Neuron (in vitro differentiated cells): ENCODE measurements at regions not wholly inside any gene's neighbourhood (a gene's known extent, or its start where the extent isn't known, plus 50 kb on each side); places are given as distances from the start of the nearest gene placed in this dataset.

Experiments used
- H2AFZ ChIP-seq: one replicate; pipeline ENCODE4 v1.6.1; 2013; ENCODE audit warnings: low read depth, mild to moderate bottlenecking, inconsistent platforms, low read length, moderate library complexity
- H3K27me3 ChIP-seq: one replicate; pipeline ENCODE4 v1.6.1; 2013; ENCODE audit warnings: low read length; ENCODE audit not compliant: insufficient read depth
- H3K36me3 ChIP-seq: one replicate; pipeline ENCODE4 v1.6.1; 2013; ENCODE audit warnings: low read length; ENCODE audit not compliant: insufficient read depth
- H3K4me1 ChIP-seq: one replicate; pipeline ENCODE4 v1.6.1; 2013; ENCODE audit warnings: low read length; ENCODE audit not compliant: insufficient read depth
- H3K4me3 ChIP-seq: 2 replicates; pipeline ENCODE4 v1.5.1; 2013; ENCODE audit warnings: mild to moderate bottlenecking, low read length, moderate library complexity
- H3K9me3 ChIP-seq: one replicate; pipeline ENCODE4 v1.6.1; 2013; ENCODE audit warnings: low read length

- H3K27me3 ChIP-seq: no peaks in the 10 kb centered on the region
- no peak overlapping the region for H2AFZ ChIP-seq
- no peak overlapping the region for H3K4me3 ChIP-seq
- H3K36me3 ChIP-seq: no peaks in the 10 kb centered on the region
- H3K4me1 ChIP-seq: peaks cover 5% of the 10 kb centered on the region
- no peaks in the 10 kb centered on the region for H3K9me3 ChIP-seq
These were observed 101.8 kb upstream of the RET start for GRCh38 chr10:42975005-42975493.

- H3K4me1 ChIP-seq: peaks cover 5% of the 10 kb centered on the region
- no peaks in the 10 kb centered on the region for H3K9me3 ChIP-seq
- H3K36me3 ChIP-seq: no peaks in the 10 kb centered on the region
- H3K27me3 ChIP-seq: no peaks in the 10 kb centered on the region
- H3K4me3 ChIP-seq: no peak overlapping the region
- no peak overlapping the region for H2AFZ ChIP-seq
These were observed 101.1 kb upstream of the RET start for GRCh38 chr10:42975558-42976340.

GRCh38 chr10:42976351-42977031 is 100.4 kb upstream of the RET start:
- Histone ChIP-seq H3K4me1 (peaks cover 5% of the 10 kb centered on the region), H2AFZ (no peak overlapping the region), H3K36me3 (no peaks in the 10 kb centered on the region), H3K9me3 (no peaks in the 10 kb centered on the region), H3K4me3 (no peak overlapping the region), H3K27me3 (no peaks in the 10 kb centered on the region)

- Histone ChIP-seq H3K36me3 (no peaks in the 10 kb centered on the region), H3K27me3 (no peaks in the 10 kb centered on the region), H3K4me1 (peaks cover 5% of the 10 kb centered on the region)
These were observed 99.8 kb upstream of the RET start for GRCh38 chr10:42977032-42977416.

GRCh38 chr10:42979181-42979580 is 97.7 kb upstream of the RET start:
- Histone ChIP-seq H3K4me3 (no peak overlapping the region), H3K27me3 (no peaks in the 10 kb centered on the region), H3K9me3 (no peaks in the 10 kb centered on the region), H3K4me1 (peaks cover 5% of the 10 kb centered on the region), H3K36me3 (no peaks in the 10 kb centered on the region), H2AFZ (no peak overlapping the region)

More at GRCh38 chr10:42977032-42977416, 99.8 kb upstream of the RET start:
- H3K4me3 ChIP-seq: no peak overlapping the region
- H2AFZ ChIP-seq: no peak overlapping the region
- no peaks in the 10 kb centered on the region for H3K9me3 ChIP-seq

- H3K27me3 ChIP-seq: no peaks in the 10 kb centered on the region
- H3K9me3 ChIP-seq: no peaks in the 10 kb centered on the region
- peaks cover 5% of the 10 kb centered on the region for H3K4me1 ChIP-seq
- H2AFZ ChIP-seq: no peak overlapping the region
- H3K36me3 ChIP-seq: no peaks in the 10 kb centered on the region
- H3K4me3 ChIP-seq: no peak overlapping the region
These were observed 97.0 kb upstream of the RET start for GRCh38 chr10:42979721-42980467.

GRCh38 chr10:42980553-42981357 is 96.1 kb upstream of the RET start:
- no peak overlapping the region for H3K4me3 ChIP-seq
- no peaks in the 10 kb centered on the region for H3K27me3 ChIP-seq
- H3K4me1 ChIP-seq: peaks cover 5% of the 10 kb centered on the region
- no peaks in the 10 kb centered on the region for H3K36me3 ChIP-seq
- no peaks in the 10 kb centered on the region for H3K9me3 ChIP-seq
- H2AFZ ChIP-seq: no peak overlapping the region

- Histone ChIP-seq H3K36me3 (no peaks in the 10 kb centered on the region), H3K4me1 (peaks cover 5% of the 10 kb centered on the region), H3K27me3 (no peaks in the 10 kb centered on the region), H3K9me3 (no peaks in the 10 kb centered on the region), H2AFZ (no peak overlapping the region), H3K4me3 (no peak overlapping the region)
These were observed 95.3 kb upstream of the RET start for GRCh38 chr10:42981358-42982236.

GRCh38 chr10:42982891-42983506 is 93.9 kb upstream of the RET start:
- H3K4me1 ChIP-seq: peaks cover 5% of the 10 kb centered on the region
- no peaks in the 10 kb centered on the region for H3K27me3 ChIP-seq
- no peak overlapping the region for H3K4me3 ChIP-seq
- no peaks in the 10 kb centered on the region for H3K36me3 ChIP-seq
- H2AFZ ChIP-seq: no peak overlapping the region
- no peaks in the 10 kb centered on the region for H3K9me3 ChIP-seq

GRCh38 chr10:42983591-42983990 is 93.3 kb upstream of the RET start:
- Histone ChIP-seq H2AFZ (no peak overlapping the region), H3K4me3 (no peak overlapping the region), H3K36me3 (no peaks in the 10 kb centered on the region), H3K9me3 (no peaks in the 10 kb centered on the region), H3K27me3 (no peaks in the 10 kb centered on the region), H3K4me1 (peaks cover 5% of the 10 kb centered on the region)

- Histone ChIP-seq H3K27me3 (no peaks in the 10 kb centered on the region), H3K36me3 (no peaks in the 10 kb centered on the region), H3K4me1 (peaks cover 5% of the 10 kb centered on the region), H3K4me3 (no peak overlapping the region), H2AFZ (no peak overlapping the region), H3K9me3 (no peaks in the 10 kb centered on the region)
These were observed 92.7 kb upstream of the RET start for GRCh38 chr10:42984035-42984610.
